ENCODE measurements at regions not wholly inside any gene's neighbourhood (a gene's known extent, or its start where the extent isn't known, plus 50 kb on each side); places are given as distances from the start of the nearest gene placed in this dataset.
A peak's percentile ranks its signal among the peaks of the same experiment; 100 is the strongest.

GRCh38 chr14:87526731-87527130 lies 466.3 kb downstream of the GALC start:
- Histone ChIP-seq H3K4me3 (no peak overlapping the region), H3K4me1 (replicated peaks in 1 of 2) (peaks cover 3 to 10% of the 10 kb centered on the region in 2 donors), H3K27ac (no peak overlapping the region)
- 0 to 85% (median 40%) methylated on average over 2 to 4 of the region's 4 CpGs for WGBS, 10 experiments
- peak in 3 of 8 experiments; percentile 26 to 63 (median 36) for ATAC-seq (replicated peaks in 6 of 8)
- in situ Hi-C loops (cut with MboI; ENCODE audit: low pct_unique_long_range_greater_than_20kb in 2 of 9, low sequenced_read_pairs in 9 of 9, unreplicated experiment in 9 of 9): no loop called here

DNA sequence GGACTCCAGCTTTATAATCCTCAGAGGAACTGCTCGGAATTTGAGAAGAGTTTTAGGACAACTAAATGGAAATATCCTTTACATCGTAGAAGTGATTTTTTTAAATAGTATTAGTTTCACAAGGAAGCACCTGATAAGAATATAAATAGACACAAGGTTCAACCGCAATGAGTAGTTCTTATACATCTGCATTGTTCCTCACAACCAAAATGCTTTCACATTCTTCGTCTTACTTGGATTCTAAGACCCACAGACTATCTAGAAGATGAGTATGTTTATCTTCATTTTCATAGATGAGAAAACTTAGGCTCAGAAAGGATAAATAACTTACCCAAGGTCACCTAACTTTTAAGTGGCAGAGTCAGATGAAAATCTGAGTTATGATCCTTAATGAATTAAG lies 469.0 kb downstream of the GALC start:
- Histone ChIP-seq H3K27ac (no peak overlapping the region), H3K4me1 (replicated peaks in 1 of 2) (peaks cover 3 to 17% of the 10 kb centered on the region in 2 donors), H3K4me3 (no peak overlapping the region)
- no peak for ATAC-seq (replicated peaks in 6 of 8)
- 6 to 100% (median 84%) methylated on average over 1 to 4 of the region's 4 CpGs; no CpG with 5 or more reads in 2 of the 10 experiments for WGBS, 10 experiments
- in situ Hi-C loops (cut with MboI; ENCODE audit: low pct_unique_long_range_greater_than_20kb in 2 of 9, low sequenced_read_pairs in 9 of 9, unreplicated experiment in 9 of 9): no loop called here

GRCh38 chr14:87522575-87522974 lies 470.4 kb downstream of the GALC start:
- H3K4me3 ChIP-seq: no peak overlapping the region
- in situ Hi-C loops (cut with MboI; ENCODE audit: low pct_unique_long_range_greater_than_20kb in 2 of 9, low sequenced_read_pairs in 9 of 9, unreplicated experiment in 9 of 9): no loop called here
- WGBS, 10 experiments: 0 to 40% (median 7%) methylated on average over 1 of the region's 1 CpG; no CpG with 5 or more reads in 6 of the 10 experiments
- no peak for ATAC-seq (replicated peaks in 6 of 8)
- peaks cover 3 to 17% of the 10 kb centered on the region in 2 donors for H3K4me1 ChIP-seq (replicated peaks in 1 of 2)
- no peak overlapping the region for H3K27ac ChIP-seq

- ATAC-seq (replicated peaks in 6 of 8): peak in 1 of 8 experiments; percentile 33
- no peak overlapping the region for H3K27ac ChIP-seq
- 30 to 91% (median 86%) methylated on average over 1 of the region's 1 CpG; no CpG with 5 or more reads in 4 of the 10 experiments for WGBS, 10 experiments
- H3K4me3 ChIP-seq: no peak overlapping the region
- no peaks in the 10 kb centered on the region for H3K4me1 ChIP-seq (replicated peaks in 1 of 2)
- in situ Hi-C loops (cut with MboI; ENCODE audit: low pct_unique_long_range_greater_than_20kb in 2 of 9, low sequenced_read_pairs in 9 of 9, unreplicated experiment in 9 of 9): no loop called here
Observed at GRCh38 chr14:87508333-87508732, 484.6 kb downstream of the GALC start.

DNA sequence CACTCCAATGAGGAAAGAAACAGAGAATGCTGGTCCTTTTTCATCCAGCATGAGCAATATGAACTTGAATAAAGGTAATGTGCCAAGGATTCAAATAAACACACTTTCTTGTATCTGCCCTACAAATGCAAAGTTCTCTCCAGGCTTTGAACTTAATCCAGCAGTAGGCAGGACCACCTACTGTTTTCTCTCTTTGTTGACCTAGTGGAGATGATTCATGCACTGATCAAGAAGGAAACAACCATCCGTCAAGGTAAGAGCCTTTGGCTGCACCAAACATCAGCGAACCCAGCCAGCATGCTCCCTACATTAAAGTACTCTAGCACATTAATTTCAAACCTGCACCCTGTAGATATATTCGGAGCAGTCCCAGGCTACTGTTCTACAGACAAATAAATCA lies 489.3 kb downstream of the GALC start:
- H3K4me1 ChIP-seq (replicated peaks in 1 of 2): no peaks in the 10 kb centered on the region
- H3K4me3 ChIP-seq: no peak overlapping the region
- no peak for ATAC-seq (replicated peaks in 6 of 8)
- 15 to 67% (median 54%) methylated on average over 1 to 3 of the region's 3 CpGs; no CpG with 5 or more reads in 3 of the 10 experiments for WGBS, 10 experiments
- no peak overlapping the region for H3K27ac ChIP-seq
- in situ Hi-C loops (cut with MboI; ENCODE audit: low pct_unique_long_range_greater_than_20kb in 2 of 9, low sequenced_read_pairs in 9 of 9, unreplicated experiment in 9 of 9): no loop called here

DNA sequence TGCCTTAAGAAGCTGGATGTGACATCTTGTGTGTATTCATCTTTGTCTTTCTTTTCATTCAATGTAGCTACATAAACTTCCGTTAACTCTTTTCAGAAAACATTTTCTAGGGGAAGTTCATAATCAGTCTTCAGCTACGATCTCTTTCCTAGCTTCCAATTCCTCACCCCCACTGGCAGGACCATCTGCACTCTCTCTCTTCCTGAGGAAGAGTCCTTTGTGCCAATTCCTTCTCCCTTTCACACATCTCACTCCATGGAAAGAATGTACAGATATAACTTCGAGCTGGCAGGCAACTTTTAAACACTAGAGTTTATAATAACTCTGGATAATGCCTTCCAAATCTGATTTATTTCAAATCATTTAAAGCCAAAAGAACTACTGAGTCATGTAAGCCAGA lies 495.7 kb downstream of the GALC start:
- no peak overlapping the region for H3K4me3 ChIP-seq
- 20 to 88% (median 76%) methylated on average over 2 to 3 of the region's 3 CpGs; no CpG with 5 or more reads in 1 of the 10 experiments for WGBS, 10 experiments
- no peak for ATAC-seq (replicated peaks in 6 of 8)
- no peak overlapping the region for H3K27ac ChIP-seq
- in situ Hi-C loops (cut with MboI; ENCODE audit: low pct_unique_long_range_greater_than_20kb in 2 of 9, low sequenced_read_pairs in 9 of 9, unreplicated experiment in 9 of 9): no loop called here
- no peaks in the 10 kb centered on the region for H3K4me1 ChIP-seq (replicated peaks in 1 of 2)

GRCh38 chr14:87494010-87494409 lies 499.0 kb downstream of the GALC start:
- no peaks in the 10 kb centered on the region for H3K4me1 ChIP-seq (replicated peaks in 1 of 2)
- H3K4me3 ChIP-seq: no peak overlapping the region
- H3K27ac ChIP-seq: no peak overlapping the region
- peak in 2 of 8 experiments; percentile 22 to 23 for ATAC-seq (replicated peaks in 6 of 8)
- in situ Hi-C loops (cut with MboI; ENCODE audit: low pct_unique_long_range_greater_than_20kb in 2 of 9, low sequenced_read_pairs in 9 of 9, unreplicated experiment in 9 of 9): no loop called here

GRCh38 chr14:87492561-87492960 lies 500.4 kb downstream of the GALC start:
- in situ Hi-C loops (cut with MboI; ENCODE audit: low pct_unique_long_range_greater_than_20kb in 2 of 9, low sequenced_read_pairs in 9 of 9, unreplicated experiment in 9 of 9): no loop called here
- no peak for ATAC-seq (replicated peaks in 6 of 8)
- 6 to 90% (median 72%) methylated on average over 1 to 2 of the region's 2 CpGs; no CpG with 5 or more reads in 4 of the 10 experiments for WGBS, 10 experiments
- Histone ChIP-seq H3K4me1 (replicated peaks in 1 of 2) (no peaks in the 10 kb centered on the region), H3K4me3 (no peak overlapping the region), H3K27ac (no peak overlapping the region)

DNA sequence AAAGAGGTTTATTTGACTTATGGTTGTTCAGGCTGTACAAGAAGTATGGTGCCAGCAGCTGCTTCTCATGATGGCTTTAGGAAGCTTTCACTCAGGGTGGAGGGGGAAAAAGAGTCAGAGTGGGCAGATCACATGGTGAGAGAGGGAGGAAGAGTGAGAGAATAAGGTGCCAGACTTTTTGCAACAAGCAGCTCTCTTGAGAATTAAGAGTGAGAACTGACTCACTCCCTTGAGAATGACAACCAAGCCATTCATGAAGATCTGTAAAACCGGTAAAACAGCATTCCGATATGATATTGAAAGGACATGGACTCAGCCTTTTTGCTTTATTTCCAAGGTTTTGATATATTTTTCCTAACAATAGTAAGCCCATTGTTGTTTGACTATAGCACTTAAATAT lies 501.2 kb downstream of the GALC start:
- H3K4me3 ChIP-seq: no peak overlapping the region
- no peak overlapping the region for H3K27ac ChIP-seq
- in situ Hi-C loops (cut with MboI; ENCODE audit: low pct_unique_long_range_greater_than_20kb in 2 of 9, low sequenced_read_pairs in 9 of 9, unreplicated experiment in 9 of 9): no loop called here
- H3K4me1 ChIP-seq (replicated peaks in 1 of 2): no peaks in the 10 kb centered on the region
- 69 to 100% (median 97%) methylated on average over 2 of the region's 2 CpGs; no CpG with 5 or more reads in 2 of the 10 experiments for WGBS, 10 experiments
- ATAC-seq (replicated peaks in 6 of 8): no peak

DNA sequence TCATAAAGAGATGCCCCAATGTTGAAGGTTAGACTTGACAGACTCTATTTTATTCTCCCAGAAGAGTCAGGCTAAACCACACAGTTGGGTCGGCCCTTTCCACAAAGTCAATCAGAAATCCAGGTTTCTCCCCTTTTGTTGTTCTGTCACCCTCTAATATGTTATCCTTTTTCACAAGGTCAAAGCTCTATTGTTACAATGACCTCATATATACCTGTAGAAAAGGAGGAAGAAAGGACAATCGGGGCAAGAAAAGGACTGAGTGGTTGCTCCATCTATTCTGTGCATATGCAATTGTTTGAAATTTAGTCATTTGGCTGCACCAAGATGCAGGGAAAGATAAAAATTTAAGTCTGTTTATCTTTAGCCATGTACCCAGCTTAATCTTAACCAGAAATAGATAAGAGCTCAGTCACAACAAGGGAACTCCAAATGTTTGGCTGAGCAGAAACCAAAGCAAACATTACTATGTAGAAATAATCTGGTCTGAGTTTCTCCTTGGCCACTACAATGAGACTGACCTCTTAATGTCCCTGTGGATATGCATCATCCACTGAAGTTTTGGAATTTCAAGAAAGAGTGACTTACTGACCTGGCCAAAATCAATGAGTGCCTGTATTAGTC lies 503.7 kb downstream of the GALC start:
- Histone ChIP-seq H3K4me3 (no peak overlapping the region), H3K27ac (no peak overlapping the region), H3K4me1 (replicated peaks in 1 of 2) (peaks cover 0 to 3% of the 10 kb centered on the region in 2 donors)
- in situ Hi-C loops (cut with MboI; ENCODE audit: low pct_unique_long_range_greater_than_20kb in 2 of 9, low sequenced_read_pairs in 9 of 9, unreplicated experiment in 9 of 9): no loop called here
- 57 to 100% (median 75%) methylated on average over 1 to 2 of the region's 2 CpGs; no CpG with 5 or more reads in 2 of the 10 experiments for WGBS, 10 experiments
- ATAC-seq (replicated peaks in 6 of 8): no peak

GRCh38 chr14:87483271-87484260 lies 509.4 kb downstream of the GALC start:
- WGBS, 10 experiments: 20 to 100% (median 83%) methylated on average over 1 to 7 of the region's 8 CpGs; no CpG with 5 or more reads in 1 of the 10 experiments
- Histone ChIP-seq H3K27ac (no peak overlapping the region), H3K4me1 (replicated peaks in 1 of 2) (peaks cover 3 to 4% of the 10 kb centered on the region in 2 donors), H3K4me3 (no peak overlapping the region)
- ATAC-seq (replicated peaks in 6 of 8): peak in 3 of 8 experiments; percentile 24 to 61 (median 56)
- in situ Hi-C loops (cut with MboI; ENCODE audit: low pct_unique_long_range_greater_than_20kb in 2 of 9, low sequenced_read_pairs in 9 of 9, unreplicated experiment in 9 of 9): no loop called here

- Histone ChIP-seq H3K4me3 (no peak overlapping the region), H3K4me1 (replicated peaks in 1 of 2) (peaks cover 0 to 12% of the 10 kb centered on the region in 2 donors), H3K27ac (no peak overlapping the region)
- in situ Hi-C loops (cut with MboI; ENCODE audit: low pct_unique_long_range_greater_than_20kb in 2 of 9, low sequenced_read_pairs in 9 of 9, unreplicated experiment in 9 of 9): no loop called here
- no peak for ATAC-seq (replicated peaks in 6 of 8)
- WGBS, 10 experiments: 57 to 100% (median 78%) methylated on average over 1 of the region's 1 CpG; no CpG with 5 or more reads in 6 of the 10 experiments
Observed at GRCh38 chr14:87468531-87468930, 524.5 kb downstream of the GALC start.

DNA sequence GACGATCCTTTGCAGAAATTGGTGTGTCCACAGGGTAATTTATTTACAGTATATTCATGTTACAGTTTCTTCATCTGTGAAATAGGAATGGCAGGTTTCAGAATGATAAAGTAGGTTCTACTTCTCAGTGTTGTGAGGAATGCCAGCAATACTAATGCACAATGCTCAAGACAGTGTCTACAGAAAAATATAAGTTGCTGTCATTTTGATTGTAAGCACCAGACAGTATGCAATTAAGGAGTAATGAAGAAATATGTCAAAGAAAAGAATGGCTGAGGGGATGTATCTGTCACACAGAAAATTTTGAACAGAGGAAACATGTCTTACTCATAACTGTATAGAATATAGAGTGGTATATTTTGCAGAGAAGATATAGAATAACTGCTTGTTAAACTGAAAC lies 525.4 kb downstream of the GALC start:
- no peak for ATAC-seq (replicated peaks in 6 of 8)
- WGBS, 10 experiments: 20 to 100% (median 83%) methylated on average over 1 of the region's 1 CpG; no CpG with 5 or more reads in 3 of the 10 experiments
- H3K4me3 ChIP-seq: no peak overlapping the region
- peaks cover 0 to 12% of the 10 kb centered on the region in 2 donors for H3K4me1 ChIP-seq (replicated peaks in 1 of 2)
- no peak overlapping the region for H3K27ac ChIP-seq
- in situ Hi-C loops (cut with MboI; ENCODE audit: low pct_unique_long_range_greater_than_20kb in 2 of 9, low sequenced_read_pairs in 9 of 9, unreplicated experiment in 9 of 9): no loop called here
